Lower leg skin (tissue), 3 donors: ENCODE measurements at regions not wholly inside any gene's neighbourhood (a gene's known extent, or its start where the extent isn't known, plus 50 kb on each side); places are given as distances from the start of the nearest gene placed in this dataset.

ENCODE experiments used
- POLR2A ChIP-seq, 2 donors: fragments of 450-650 bp; IDR thresholded peaks; one replicate each; pipeline ENCODE4 v1.6.1; 2016 to 2017; ENCODE audit warnings: antibody characterized with exemption in 2 of 2, mild to moderate bottlenecking in 1 of 2, moderate library complexity in 1 of 2
- TF ChIP-seq, protein P1 (sequence below), 3 donors: fragments of 450-650 bp; IDR thresholded peaks; one replicate each; pipeline ENCODE4 v1.5.1; 2016; ENCODE audit warnings: antibody characterized with exemption in 3 of 3, mild to moderate bottlenecking in 3 of 3, moderate library complexity in 2 of 3

DNA sequence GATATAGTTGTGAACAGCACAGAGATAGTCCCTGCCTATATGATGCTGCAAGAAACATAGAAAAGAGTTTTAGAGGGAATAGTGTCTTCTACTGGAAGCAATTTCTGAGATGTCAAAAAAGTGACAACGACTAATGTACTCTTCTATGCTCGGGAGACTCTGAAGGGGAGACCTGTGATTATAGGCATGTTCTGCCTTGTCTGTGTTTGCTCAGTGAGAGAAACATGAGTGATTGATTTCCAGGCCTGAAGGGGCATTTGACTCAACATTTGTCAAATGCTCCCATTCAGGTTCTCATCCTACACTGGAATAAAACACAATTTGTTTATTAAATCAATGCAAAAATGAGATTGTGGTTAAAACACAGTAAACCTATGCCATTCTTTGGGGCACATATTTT, 131.8 kb downstream of the CTH start:
- TF ChIP-seq, protein P1, sequence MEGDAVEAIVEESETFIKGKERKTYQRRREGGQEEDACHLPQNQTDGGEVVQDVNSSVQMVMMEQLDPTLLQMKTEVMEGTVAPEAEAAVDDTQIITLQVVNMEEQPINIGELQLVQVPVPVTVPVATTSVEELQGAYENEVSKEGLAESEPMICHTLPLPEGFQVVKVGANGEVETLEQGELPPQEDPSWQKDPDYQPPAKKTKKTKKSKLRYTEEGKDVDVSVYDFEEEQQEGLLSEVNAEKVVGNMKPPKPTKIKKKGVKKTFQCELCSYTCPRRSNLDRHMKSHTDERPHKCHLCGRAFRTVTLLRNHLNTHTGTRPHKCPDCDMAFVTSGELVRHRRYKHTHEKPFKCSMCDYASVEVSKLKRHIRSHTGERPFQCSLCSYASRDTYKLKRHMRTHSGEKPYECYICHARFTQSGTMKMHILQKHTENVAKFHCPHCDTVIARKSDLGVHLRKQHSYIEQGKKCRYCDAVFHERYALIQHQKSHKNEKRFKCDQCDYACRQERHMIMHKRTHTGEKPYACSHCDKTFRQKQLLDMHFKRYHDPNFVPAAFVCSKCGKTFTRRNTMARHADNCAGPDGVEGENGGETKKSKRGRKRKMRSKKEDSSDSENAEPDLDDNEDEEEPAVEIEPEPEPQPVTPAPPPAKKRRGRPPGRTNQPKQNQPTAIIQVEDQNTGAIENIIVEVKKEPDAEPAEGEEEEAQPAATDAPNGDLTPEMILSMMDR (IDR thresholded peaks at IDR 0.05): no peak
- no peak for TF ChIP-seq POLR2A (IDR thresholded peaks at IDR 0.05)
